ENCODE measurements at regions not wholly inside any gene's neighbourhood (a gene's known extent, or its start where the extent isn't known, plus 50 kb on each side); places are given as distances from the start of the nearest gene placed in this dataset.

DNA sequence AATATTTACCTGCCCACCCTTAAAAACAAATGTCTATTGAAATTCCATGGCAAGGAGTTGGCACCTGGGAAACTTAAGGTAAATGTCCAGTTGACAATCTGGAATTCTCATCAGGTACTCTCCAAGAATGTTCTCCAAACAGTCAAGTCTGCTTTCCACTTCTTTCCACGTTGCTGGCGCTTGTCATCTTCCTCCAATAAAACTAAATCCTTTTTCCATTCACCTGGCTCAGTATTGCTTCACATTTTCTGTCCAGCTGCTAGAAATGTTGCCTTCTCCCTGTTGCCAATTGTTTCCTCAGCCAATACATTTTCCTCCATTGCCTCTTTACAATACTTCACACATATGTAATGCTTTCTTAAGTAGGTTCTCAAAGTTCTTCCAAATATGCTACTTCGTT lies 1288.1 kb upstream of the MAP3K7 start:
- DNase-seq (ENCODE audit: extremely low read depth, low read depth), result no peak

DNA sequence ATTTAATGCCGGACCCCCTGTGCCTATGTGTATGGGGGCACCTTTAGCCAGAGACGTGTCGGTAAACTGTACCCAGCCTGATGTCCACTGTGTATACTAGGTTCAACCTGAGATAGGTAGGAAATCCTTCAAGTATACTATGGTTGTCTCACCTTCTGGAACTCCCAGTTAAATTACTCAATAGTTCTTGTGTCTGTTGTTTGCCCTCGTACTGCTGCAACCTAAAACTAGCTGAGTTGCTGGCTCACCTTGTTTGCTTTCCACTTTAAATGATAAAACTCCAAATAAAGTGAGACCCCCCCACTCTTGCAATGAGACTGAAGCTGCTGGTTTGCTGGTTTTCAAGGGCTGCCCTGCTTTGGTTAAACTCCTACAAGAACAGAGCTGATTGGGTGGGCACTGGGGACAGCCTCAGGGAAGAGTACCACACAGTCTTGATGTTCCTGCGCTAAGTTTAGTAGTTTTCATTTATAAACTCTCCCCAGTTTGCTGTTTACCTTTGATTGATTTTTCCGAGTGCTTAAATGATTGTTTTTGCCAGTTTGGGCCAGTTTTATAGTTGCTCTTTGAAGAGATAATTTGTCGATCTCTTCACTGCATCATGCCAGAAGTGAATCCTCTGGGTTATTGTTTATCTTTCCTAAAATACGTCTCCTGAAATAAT lies 1281.8 kb upstream of the MAP3K7 start:
- DNase-seq (ENCODE audit: extremely low read depth, low read depth), result no peak

DNA sequence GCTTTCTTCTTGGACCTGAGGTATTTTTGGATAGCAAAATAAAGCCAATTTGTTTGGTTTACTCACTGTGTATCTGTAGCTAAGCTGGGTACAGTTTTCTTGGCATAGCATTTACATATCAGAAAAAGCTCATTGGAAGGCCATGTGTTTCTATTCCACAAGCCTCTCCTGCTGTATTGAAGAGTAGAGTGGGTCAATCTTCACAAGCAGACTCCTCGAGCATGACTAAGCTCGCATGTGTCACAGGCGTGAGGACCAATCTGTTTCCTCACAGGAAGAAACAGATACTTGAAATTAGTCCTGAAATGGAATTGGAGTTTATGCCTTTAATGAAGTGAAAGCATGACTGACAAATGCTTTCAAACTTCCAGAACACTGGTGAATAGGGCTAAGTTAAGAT lies 1279.0 kb upstream of the MAP3K7 start:
- DNase-seq (ENCODE audit: extremely low read depth, low read depth), result no peak

DNA sequence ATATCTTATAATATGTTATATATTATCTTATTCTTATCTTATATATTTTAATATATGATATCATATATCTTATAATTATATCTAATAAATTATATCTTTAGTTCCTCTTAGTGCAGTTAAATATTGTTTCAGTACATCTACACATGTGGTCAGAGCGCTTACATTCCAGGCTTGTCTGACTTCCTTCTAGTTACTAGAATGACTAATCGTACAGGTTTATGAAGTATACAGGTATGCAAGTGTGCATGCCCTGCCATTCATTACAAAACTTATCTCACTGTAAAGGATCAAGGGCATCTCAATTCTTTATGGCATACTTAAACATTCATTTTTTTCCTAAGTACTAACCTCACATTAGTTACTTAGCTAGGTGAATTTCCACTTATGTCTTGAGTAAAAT lies 1278.0 kb upstream of the MAP3K7 start:
- DNase-seq (ENCODE audit: extremely low read depth, low read depth), result no peak

DNA sequence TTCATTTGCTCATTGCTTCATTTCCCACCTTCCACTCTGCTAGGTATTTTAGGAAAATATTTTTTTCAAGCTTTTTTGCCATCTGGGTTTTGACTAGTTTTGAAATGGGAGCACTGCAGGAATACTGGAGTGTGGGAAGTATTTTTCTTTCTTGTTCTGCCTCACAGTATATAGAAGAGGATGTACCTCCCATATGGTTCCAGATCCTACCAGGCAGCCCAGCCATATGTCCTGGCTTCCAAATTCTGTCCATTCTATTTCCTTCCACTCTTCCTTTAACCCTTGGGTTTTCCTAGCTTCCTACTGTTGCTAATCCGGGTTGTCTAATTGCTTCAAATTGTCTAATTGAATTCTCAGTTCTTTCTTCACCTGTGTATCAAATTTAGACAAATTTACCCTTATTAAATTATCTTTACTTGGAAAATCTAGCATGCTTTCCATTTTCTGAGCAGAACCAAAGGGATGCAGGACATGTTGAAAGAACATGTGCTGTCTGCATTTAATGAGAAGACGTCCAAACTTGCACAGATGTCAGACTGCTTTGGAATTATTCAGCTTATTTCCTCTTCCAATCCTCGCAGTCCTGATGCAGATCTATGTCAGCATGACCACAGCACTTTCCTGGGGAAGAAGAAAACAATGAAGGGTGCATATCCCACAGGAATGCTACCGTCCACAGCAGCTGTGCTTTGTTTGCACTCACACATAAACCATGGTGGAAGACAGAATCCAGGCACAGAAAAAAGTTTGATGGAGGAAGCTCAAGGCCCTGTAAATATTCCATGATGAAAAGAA lies 1273.9 kb upstream of the MAP3K7 start:
- DNase-seq (ENCODE audit: extremely low read depth, low read depth), result no peak

DNA sequence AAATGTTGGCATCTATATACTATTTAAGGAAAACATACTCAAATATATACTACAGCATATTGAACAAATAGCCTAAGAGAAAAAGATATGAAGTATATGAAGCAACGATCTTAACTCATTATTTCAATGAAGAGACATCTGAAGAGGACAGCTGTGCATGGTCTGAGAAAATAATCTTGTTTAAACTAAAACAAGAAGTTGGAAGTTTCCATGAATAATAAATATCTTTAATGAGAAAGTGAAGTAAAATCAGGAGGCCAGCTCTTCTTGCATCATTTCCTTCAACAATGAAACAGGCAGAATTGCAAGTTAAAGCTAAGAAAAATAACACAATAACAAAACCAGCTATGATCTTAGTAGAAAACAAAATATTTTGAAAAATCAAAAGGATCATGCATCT lies 1265.4 kb upstream of the MAP3K7 start:
- DNase-seq (ENCODE audit: extremely low read depth, low read depth), result no peak

DNA sequence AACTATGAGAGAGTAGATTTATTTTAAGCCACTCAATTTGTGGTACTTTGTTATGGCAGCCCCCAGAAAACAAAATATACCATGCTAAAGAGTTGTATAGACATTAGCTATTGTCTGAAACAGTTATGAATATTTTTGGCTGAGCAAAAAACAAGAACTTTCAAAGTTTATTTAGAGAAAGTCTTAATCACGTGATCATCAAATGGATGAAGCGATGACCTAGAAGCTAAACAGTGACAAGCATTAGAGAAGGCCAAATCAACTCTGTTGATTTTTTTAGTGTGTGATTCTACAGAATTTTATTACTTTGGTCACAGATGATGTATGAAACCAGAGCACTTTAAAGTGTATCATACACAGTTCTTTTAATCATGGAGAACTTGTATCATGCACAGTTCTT lies 1247.9 kb upstream of the MAP3K7 start:
- no peak for DNase-seq (ENCODE audit: extremely low read depth, low read depth)

DNA sequence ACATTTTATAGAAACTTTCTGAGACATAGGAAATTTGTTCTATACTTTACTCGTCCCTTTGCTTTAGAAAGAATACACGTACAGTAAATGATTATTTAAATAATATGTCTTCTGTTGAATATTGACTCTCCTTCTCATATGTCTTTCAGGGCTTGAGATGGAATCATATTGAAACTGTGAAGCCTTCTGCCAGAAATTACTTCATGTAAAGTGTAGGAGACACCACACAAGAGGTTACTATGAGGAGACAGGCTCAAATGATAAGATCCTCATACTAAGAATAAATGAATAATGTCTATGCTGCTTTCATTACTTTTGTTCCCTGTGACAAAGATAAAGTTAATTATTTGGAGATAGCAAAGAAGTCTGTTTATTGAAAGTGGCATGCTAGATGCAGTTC lies 1240.3 kb upstream of the MAP3K7 start:
- no peak for DNase-seq (ENCODE audit: extremely low read depth, low read depth)

DNA sequence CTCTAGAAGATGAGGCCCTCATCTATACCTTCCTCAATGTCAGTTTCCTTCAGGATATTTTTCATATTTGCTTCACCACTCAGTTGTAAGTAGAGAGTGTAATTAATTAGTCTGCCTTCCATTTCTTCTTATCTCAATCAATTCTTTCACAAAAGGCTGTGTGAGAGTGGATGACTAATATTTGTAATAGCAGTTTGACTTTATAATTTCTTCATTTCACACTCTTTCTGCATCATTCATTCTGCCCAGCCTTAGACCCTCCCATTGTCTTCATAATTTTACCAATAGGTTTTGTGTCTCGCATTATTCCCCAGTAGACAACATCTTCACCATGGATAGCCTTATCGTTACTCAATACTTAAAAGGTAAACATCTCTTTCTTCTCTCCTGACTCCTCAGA lies 1239.3 kb upstream of the MAP3K7 start:
- no peak for DNase-seq (ENCODE audit: extremely low read depth, low read depth)

DNA sequence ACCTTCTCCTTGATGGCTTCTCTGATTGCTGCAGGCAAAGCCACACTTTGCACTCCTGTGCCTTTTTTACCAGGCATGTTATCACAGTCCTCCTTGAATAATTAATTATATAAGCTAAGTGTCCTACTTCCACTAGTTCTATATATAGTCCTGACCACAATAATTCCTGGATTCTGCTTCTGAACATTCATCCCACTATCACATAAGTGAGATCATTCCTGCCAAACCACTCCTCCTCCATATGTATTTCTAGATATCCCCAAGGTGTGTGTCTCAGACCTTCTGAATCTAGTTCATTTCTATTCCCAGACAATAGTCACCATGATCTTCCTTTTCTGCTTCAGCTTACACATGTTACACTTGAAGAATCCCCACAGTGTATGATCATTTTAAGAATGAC lies 1237.5 kb upstream of the MAP3K7 start:
- DNase-seq (ENCODE audit: extremely low read depth, low read depth), result no peak

DNA sequence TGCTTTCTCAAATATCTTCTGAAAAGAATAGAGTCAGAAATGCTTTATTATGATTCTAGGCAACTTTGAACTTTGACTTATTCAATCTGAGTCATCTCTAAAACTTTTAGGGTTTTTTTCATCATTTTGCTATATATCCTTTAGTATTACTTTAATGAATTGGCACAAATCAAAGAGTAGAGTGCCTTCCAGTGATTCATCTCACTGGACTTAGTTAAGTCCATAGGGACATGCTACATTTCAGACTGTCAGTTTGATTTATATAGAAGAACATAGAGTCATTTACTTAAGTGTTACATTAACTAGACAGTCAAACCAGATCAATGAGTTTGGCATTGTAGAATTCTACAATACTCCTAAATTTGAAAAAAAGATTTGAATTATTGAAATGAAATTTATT lies 1235.7 kb upstream of the MAP3K7 start:
- DNase-seq (ENCODE audit: extremely low read depth, low read depth), result no peak

DNA sequence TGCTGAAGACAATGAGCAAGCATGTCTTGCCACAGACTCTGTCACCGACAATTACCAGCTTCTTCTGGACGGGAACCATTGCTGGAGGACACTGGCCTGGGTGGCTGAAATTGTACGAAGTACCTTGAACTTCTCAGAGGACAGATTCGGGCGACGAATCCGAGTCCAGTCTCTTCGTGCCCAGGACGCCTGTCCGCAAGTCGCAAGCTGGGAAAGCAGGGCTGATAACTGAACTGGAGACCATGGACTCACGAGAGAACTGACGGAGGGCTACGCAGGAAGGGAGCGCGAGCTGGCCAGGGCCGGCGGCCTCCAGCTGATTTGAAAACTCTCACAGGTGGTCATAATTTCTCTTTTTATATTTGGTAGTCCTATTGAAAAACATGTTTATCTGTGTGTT lies 1229.5 kb upstream of the MAP3K7 start:
- DNase-seq (ENCODE audit: extremely low read depth, low read depth), result no peak

DNA sequence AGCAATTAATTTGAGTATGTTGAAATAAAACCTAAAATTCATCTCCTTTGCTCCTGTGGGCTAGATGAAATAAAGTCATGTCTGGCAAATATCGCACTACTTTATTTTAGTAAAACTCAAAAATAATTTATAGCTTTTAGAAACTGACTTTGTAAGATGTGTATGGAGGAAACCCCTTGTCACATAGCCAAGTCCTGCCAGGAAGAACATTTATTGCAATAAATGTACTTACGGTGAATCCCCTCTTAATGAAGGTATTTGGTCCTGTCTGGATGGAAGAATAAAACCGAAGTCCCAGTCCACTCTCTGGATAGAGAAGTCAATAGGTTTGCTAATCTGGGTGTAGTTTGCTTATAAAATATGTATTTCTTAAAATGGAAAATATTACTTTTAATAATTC lies 1226.8 kb upstream of the MAP3K7 start:
- DNase-seq (ENCODE audit: extremely low read depth, low read depth), result no peak

DNA sequence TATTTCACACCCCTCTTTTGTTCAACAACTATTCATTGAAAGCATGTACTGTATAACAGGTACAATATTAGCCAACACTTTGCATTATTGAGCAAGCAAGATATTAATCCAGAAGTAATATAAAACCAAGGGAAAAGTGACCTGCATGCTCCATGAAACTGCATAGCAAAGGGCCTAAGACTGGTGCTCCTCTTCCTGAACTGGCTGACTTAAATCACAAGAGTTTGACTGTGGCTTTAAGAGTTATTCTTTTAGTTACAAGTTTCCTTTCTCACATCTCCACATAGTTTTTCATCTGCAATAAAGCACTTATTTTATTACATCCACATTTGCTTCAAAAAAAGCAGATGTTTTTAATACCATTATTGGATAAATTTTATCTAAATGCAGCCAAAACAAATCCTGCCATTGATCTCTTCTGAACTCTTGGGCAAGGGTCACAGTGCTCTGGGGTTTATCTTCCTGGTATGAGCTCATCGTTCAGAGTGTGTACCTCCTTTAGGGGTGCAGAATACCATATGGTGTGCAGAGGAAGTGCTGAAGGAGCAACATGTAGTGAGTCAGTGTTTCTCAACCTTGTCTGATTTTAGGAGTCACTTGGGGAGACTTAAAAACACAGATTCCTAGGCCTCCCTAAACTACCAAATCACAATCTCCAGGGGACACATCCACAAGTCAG lies 1225.9 kb upstream of the MAP3K7 start:
- DNase-seq (ENCODE audit: extremely low read depth, low read depth), result no peak

DNA sequence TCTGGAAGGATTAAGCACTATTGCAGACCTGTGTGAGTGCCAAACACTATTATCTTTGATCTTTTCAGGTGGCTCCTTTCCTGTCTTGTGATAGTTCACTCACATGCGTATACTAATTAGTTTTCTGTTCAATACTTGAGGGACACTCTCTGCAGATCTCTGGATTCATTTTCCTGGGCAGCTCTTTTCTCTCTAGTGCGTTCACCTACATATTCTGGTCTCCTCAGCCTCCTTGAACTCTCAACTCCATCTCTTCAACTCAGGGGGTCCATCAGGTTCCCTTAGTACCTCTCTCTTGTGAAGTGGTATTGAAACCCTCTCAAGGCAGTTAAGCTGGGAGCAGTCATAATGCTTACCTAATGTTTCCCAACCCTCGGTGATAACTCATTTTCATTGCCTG lies 1218.1 kb upstream of the MAP3K7 start:
- DNase-seq (ENCODE audit: extremely low read depth, low read depth), result no peak

DNA sequence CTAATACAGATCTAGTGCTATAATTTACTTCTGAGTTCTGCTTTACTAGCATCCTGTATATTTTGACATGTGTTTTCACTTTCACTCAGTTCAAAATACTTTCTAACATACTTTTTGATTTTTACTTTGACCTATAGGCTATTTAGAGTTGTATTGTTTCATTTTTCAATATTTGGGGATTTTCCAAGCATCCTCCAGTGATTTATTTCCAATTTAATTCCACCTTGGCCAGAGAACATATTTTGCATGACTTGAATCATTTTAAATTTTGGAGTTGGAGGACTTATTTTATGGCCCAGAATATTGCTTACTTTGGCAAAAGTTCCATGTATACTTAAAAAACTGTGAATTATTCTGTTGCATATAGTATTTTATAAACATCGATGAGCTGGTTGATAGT lies 1215.6 kb upstream of the MAP3K7 start:
- DNase-seq (ENCODE audit: extremely low read depth, low read depth), result no peak

DNA sequence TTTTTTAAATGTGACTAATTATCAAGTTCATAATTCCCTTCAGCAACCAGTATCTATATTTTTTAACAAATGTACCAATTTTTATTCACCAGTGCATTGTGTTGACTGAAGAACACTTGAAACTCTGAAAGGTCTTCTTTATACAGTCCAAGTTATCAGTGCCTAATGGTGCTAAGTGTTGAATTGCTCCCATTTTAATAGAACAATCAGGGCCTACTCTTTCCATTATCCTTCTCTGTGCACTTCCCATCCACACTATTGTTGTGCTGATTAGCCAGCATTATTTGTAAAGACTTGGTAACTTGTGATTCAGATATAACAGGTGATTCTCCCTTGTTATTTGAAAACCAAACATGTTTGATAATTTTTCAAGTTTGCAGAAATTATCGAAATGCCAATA lies 1209.7 kb upstream of the MAP3K7 start:
- no peak for DNase-seq (ENCODE audit: extremely low read depth, low read depth)

DNA sequence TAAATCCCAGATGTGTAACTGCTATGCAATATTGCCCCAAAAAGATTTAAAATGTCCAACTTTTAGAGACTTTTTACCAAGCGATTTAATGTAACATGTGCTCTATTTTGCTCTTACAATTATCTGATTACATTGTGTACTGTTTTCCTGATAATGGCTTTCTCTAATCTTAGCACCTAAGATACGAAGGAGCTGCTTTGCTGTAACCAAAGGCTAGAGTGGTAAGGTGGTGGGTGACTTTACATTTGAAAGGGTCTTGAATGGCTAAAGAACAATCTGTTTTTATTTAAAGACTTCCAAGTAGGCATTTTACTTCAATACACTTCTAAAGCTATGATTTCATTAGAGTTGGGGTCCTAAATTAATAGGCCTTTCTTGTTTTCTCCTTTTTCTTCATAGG lies 1201.6 kb upstream of the MAP3K7 start:
- no peak for DNase-seq (ENCODE audit: extremely low read depth, low read depth)

DNA sequence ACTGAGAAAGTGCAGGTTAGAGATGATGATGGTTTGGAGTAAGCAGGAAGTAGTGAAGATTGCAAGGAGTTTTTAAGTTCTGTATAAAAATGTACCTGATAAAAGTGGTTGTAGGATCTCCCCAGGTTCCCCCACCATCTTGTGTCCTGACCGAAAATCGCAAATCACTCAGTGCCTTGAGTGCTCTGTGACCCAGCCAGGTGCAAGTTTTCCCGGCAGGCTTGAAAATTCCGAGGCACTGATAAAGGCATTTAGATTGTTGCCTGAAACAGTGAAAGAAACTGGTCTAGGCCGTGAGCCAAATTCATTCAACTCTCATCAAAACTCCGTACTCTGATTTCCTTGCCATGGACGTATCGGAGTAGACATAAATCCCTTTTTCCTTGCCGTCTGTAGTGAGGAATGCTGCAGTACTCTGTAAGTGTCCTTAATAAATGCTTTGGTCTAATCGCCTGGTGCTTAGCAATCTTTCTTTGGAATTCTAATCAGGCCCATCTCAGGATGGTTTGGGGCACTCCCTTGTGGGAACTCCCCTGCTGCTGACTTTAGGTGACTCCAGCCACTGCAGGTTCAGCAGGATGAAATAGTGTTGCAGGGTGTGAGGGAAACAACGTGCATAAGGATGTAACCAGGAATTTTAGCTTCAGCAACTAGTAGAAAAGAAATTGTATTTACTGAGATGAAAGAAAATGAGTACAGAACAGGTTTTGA lies 1199.8 kb upstream of the MAP3K7 start:
- no peak for DNase-seq (ENCODE audit: extremely low read depth, low read depth)

DNA sequence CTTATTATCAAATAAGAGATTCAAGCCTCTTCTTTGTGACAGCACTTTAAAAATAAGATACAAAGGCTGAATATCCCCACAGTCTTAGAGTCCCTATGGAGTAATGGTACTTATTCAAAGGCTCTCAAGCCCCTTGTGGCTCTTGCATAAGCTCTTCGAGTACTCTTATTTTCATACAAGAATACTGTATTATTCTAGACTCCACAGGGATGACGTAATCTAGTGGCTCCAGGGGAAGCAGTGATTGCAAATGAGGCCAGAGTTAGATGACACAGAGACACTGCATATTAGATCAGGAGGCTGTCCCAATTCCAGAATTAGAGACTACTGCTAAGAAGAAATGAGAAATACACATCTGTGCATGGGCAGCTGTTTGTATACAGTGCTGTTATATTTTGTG lies 1195.9 kb upstream of the MAP3K7 start:
- no peak for DNase-seq (ENCODE audit: extremely low read depth, low read depth)

DNA sequence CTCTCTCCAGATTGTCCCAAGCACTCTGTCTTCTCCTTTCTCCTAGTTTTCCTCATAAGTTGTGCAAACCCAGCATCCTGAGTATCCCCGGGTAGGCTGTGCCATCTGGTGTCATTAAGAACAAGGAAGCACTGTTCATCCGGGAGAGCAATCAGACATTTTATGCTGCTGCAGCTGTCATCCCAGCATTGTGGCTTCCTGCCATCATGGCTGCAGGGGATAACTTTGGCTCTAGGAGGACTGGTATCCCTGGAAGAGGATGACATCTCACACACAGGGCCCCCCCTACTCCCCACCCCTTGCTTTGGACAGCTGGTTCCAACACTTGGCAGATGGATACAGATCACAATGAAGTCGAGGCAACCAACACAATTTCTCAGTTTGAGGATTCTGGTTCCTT lies 1195.1 kb upstream of the MAP3K7 start:
- DNase-seq (ENCODE audit: extremely low read depth, low read depth), result no peak
